ENCODE measurements at regions not wholly inside any gene's neighbourhood (a gene's known extent, or its start where the extent isn't known, plus 50 kb on each side); places are given as distances from the start of the nearest gene placed in this dataset.

GRCh38 chr4:125365731-125366130, 51.0 kb downstream of the FAT4 start:
- Histone ChIP-seq H3K27me3 (replicated peaks; ENCODE audit: insufficient read depth, low read length) (no peaks in the 10 kb centered on the region), H3K4me1 (ENCODE audit: low read length) (no peaks in the 10 kb centered on the region), H3K4me3 (ENCODE audit: low read length) (no peak overlapping the region), H3K9ac (ENCODE audit: low read length) (no peak overlapping the region), H3K36me3 (replicated peaks; ENCODE audit: insufficient read depth, low read length) (no peaks in the 10 kb centered on the region), H3K27ac (ENCODE audit: low read length) (no peak overlapping the region), H4K20me1 (ENCODE audit: insufficient read depth, low read length) (no peaks in the 10 kb centered on the region), H3F3A (ENCODE audit: insufficient read depth, low read length) (no peaks in the 10 kb centered on the region), H3K4me2 (ENCODE audit: low read depth, low read length) (no peak overlapping the region), H2AFZ (ENCODE audit: low read length) (no peak overlapping the region), H3K9me2 (replicated peaks; ENCODE audit: insufficient read depth, low read length) (no peaks in the 10 kb centered on the region), H3K9me3 (replicated peaks; ENCODE audit: insufficient read depth, low read length) (no peaks in the 10 kb centered on the region), H3K79me2 (ENCODE audit: low read length) (no peaks in the 10 kb centered on the region)
- no peak for DNase-seq
- TF ChIP-seq EZH2 (optimal IDR thresholded peaks at IDR 0.05; ENCODE audit: low read depth, low read length), result no peak

GRCh38 chr4:125368146-125368545, 53.4 kb downstream of the FAT4 start:
- Histone ChIP-seq H3K9ac (ENCODE audit: low read length) (no peak overlapping the region), H3K36me3 (replicated peaks; ENCODE audit: insufficient read depth, low read length) (no peaks in the 10 kb centered on the region), H2AFZ (ENCODE audit: low read length) (no peak overlapping the region), H3K79me2 (ENCODE audit: low read length) (no peaks in the 10 kb centered on the region), H3K4me3 (ENCODE audit: low read length) (no peak overlapping the region), H3K9me2 (replicated peaks; ENCODE audit: insufficient read depth, low read length) (no peaks in the 10 kb centered on the region), H3K4me1 (ENCODE audit: low read length) (no peaks in the 10 kb centered on the region), H4K20me1 (ENCODE audit: insufficient read depth, low read length) (no peaks in the 10 kb centered on the region), H3K27me3 (replicated peaks; ENCODE audit: insufficient read depth, low read length) (no peaks in the 10 kb centered on the region), H3K9me3 (replicated peaks; ENCODE audit: insufficient read depth, low read length) (no peaks in the 10 kb centered on the region), H3F3A (ENCODE audit: insufficient read depth, low read length) (no peaks in the 10 kb centered on the region), H3K4me2 (ENCODE audit: low read depth, low read length) (no peak overlapping the region), H3K27ac (ENCODE audit: low read length) (no peak overlapping the region)
- no peak for TF ChIP-seq EZH2 (optimal IDR thresholded peaks at IDR 0.05; ENCODE audit: low read depth, low read length)
- TF ChIP-seq, protein P1, sequence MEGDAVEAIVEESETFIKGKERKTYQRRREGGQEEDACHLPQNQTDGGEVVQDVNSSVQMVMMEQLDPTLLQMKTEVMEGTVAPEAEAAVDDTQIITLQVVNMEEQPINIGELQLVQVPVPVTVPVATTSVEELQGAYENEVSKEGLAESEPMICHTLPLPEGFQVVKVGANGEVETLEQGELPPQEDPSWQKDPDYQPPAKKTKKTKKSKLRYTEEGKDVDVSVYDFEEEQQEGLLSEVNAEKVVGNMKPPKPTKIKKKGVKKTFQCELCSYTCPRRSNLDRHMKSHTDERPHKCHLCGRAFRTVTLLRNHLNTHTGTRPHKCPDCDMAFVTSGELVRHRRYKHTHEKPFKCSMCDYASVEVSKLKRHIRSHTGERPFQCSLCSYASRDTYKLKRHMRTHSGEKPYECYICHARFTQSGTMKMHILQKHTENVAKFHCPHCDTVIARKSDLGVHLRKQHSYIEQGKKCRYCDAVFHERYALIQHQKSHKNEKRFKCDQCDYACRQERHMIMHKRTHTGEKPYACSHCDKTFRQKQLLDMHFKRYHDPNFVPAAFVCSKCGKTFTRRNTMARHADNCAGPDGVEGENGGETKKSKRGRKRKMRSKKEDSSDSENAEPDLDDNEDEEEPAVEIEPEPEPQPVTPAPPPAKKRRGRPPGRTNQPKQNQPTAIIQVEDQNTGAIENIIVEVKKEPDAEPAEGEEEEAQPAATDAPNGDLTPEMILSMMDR (IDR thresholded peaks at IDR 0.05; ENCODE audit: low read length), result no peak
- no peak for TF ChIP-seq EZH2phosphoT487 (IDR thresholded peaks at IDR 0.05; ENCODE audit: low read length)
- DNase-seq, result no peak

- H3K9me3 ChIP-seq (replicated peaks; ENCODE audit: insufficient read depth, low read length), result no peaks in the 10 kb centered on the region
- no peak overlapping the region for H3K9ac ChIP-seq (ENCODE audit: low read length)
- no peaks in the 10 kb centered on the region for H4K20me1 ChIP-seq (ENCODE audit: insufficient read depth, low read length)
- no peaks in the 10 kb centered on the region for H3K36me3 ChIP-seq (replicated peaks; ENCODE audit: insufficient read depth, low read length)
- TF ChIP-seq, protein P1 (IDR thresholded peaks at IDR 0.05; ENCODE audit: low read length), result no peak
- TF ChIP-seq EZH2 (optimal IDR thresholded peaks at IDR 0.05; ENCODE audit: low read depth, low read length) (no peak), EZH2phosphoT487 (IDR thresholded peaks at IDR 0.05; ENCODE audit: low read length) (no peak)
- no peak for DNase-seq
- H3F3A ChIP-seq (ENCODE audit: insufficient read depth, low read length), result no peaks in the 10 kb centered on the region
- no peaks in the 10 kb centered on the region for H3K27me3 ChIP-seq (replicated peaks; ENCODE audit: insufficient read depth, low read length)
- H3K9me2 ChIP-seq (replicated peaks; ENCODE audit: insufficient read depth, low read length), result no peaks in the 10 kb centered on the region
- no peak overlapping the region for H3K4me2 ChIP-seq (ENCODE audit: low read depth, low read length)
- H3K79me2 ChIP-seq (ENCODE audit: low read length), result no peaks in the 10 kb centered on the region
- no peak overlapping the region for H3K4me3 ChIP-seq (ENCODE audit: low read length)
- no peak overlapping the region for H3K27ac ChIP-seq (ENCODE audit: low read length)
- no peaks in the 10 kb centered on the region for H3K4me1 ChIP-seq (ENCODE audit: low read length)
- no peak overlapping the region for H2AFZ ChIP-seq (ENCODE audit: low read length)
Observed at GRCh38 chr4:125368671-125369081, 53.9 kb downstream of the FAT4 start.

DNA sequence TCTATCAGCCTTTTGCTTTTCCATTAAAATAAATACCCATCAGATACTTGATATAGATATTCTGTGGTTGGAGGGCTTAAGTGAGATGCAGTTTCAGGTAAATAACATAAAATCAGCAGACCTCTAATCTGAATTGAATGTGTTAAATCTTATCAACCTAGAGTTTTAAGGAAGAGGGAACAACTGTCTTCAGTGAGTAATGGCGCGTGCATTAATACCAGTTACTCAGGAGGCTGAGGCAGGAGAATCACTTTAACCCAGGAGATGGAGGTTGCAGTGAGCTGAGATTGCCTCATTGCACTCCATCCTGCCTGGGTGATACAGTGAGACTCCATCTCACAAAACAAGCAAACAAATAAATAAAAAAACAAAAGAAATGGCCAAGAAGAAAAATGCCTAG, 54.3 kb downstream of the FAT4 start:
- H3K27me3 ChIP-seq (replicated peaks; ENCODE audit: insufficient read depth, low read length), result no peaks in the 10 kb centered on the region
- no peaks in the 10 kb centered on the region for H3K9me2 ChIP-seq (replicated peaks; ENCODE audit: insufficient read depth, low read length)
- no peak overlapping the region for H3K4me2 ChIP-seq (ENCODE audit: low read depth, low read length)
- H3K4me1 ChIP-seq (ENCODE audit: low read length), result no peaks in the 10 kb centered on the region
- H3K79me2 ChIP-seq (ENCODE audit: low read length), result no peaks in the 10 kb centered on the region
- no peak overlapping the region for H3K4me3 ChIP-seq (ENCODE audit: low read length)
- H3K27ac ChIP-seq (ENCODE audit: low read length), result no peak overlapping the region
- H2AFZ ChIP-seq (ENCODE audit: low read length), result no peak overlapping the region
- H3K9me3 ChIP-seq (replicated peaks; ENCODE audit: insufficient read depth, low read length), result no peaks in the 10 kb centered on the region
- no peak overlapping the region for H3K9ac ChIP-seq (ENCODE audit: low read length)
- H3F3A ChIP-seq (ENCODE audit: insufficient read depth, low read length), result no peaks in the 10 kb centered on the region
- H4K20me1 ChIP-seq (ENCODE audit: insufficient read depth, low read length), result no peaks in the 10 kb centered on the region
- H3K36me3 ChIP-seq (replicated peaks; ENCODE audit: insufficient read depth, low read length), result no peaks in the 10 kb centered on the region
- no peak for TF ChIP-seq EZH2 (optimal IDR thresholded peaks at IDR 0.05; ENCODE audit: low read depth, low read length)
- no peak for TF ChIP-seq EZH2phosphoT487 (IDR thresholded peaks at IDR 0.05; ENCODE audit: low read length)
- TF ChIP-seq, protein P1 (IDR thresholded peaks at IDR 0.05; ENCODE audit: low read length), result no peak
- DNase-seq, result no peak
